Upper lobe of left lung (tissue), 6 donors: ENCODE measurements at regions not wholly inside any gene's neighbourhood (a gene's known extent, or its start where the extent isn't known, plus 50 kb on each side); places are given as distances from the start of the nearest gene placed in this dataset.

Source experiments
- ATAC-seq, 2 donors: fragments of 200-7000 bp; cut with Tn5 transposase; one replicate each; pipeline ENCODE4 v1.9.1; 2022; ENCODE audit warnings: mild to moderate bottlenecking in 2 of 2, moderate library complexity in 2 of 2; ENCODE audit not compliant: low FRiP score in 2 of 2
- DNase-seq, 2 donors: peaks; one replicate each; pipeline ENCODE4 v3.0.0-alpha.2; 2019 to 2020
- H3K27ac ChIP-seq, 4 donors: fragments of 200-600 bp; sonication (generic); one replicate each; pipeline ENCODE4 v1.5.1; 2016 to 2019
- H3K27me3 ChIP-seq, 4 donors: fragments of 200-600 bp; sonication (generic); one replicate each; pipeline ENCODE4 v1.5.1; 2017 to 2019
- H3K36me3 ChIP-seq, 4 donors: fragments of 200-600 bp; sonication (generic); one replicate each; pipeline ENCODE4 v1.5.1; 2016 to 2019
- H3K4me1 ChIP-seq, 4 donors: fragments of 200-600 bp; sonication (generic); one replicate each; pipeline ENCODE4 v1.5.1; 2018 to 2019
- H3K4me3 ChIP-seq, 4 donors: fragments of 200-600 bp; sonication (generic); one replicate each; pipeline ENCODE4 v1.5.1; 2017 to 2019; ENCODE audit warnings: mild to moderate bottlenecking in 2 of 4, moderate library complexity in 1 of 4
- H3K9me3 ChIP-seq, 4 donors: fragments of 200-600 bp; sonication (generic); one replicate each; pipeline ENCODE4 v1.5.1; 2018 to 2019
- EP300 ChIP-seq, 4 donors: sonication (generic); formaldehyde crosslinking; IDR thresholded peaks; one replicate each; pipeline ENCODE4 v1.5.1; 2017; ENCODE audit warnings: antibody characterized with exemption in 4 of 4, control low read depth in 2 of 4
- POLR2A ChIP-seq, 4 donors: fragments of 450-650 bp; IDR thresholded peaks; one replicate each; pipeline ENCODE4 v1.5.1; 2016 to 2017; ENCODE audit warnings: antibody characterized with exemption in 4 of 4, mild to moderate bottlenecking in 2 of 4
- POLR2AphosphoS5 ChIP-seq, 2 donors: sonication (generic); formaldehyde crosslinking; IDR thresholded peaks; one replicate each; pipeline ENCODE4 v1.5.1; 2017; ENCODE audit warnings: antibody characterized with exemption in 2 of 2
- WGBS, 2 donors: methylation state at CpG; one replicate each; pipeline ENCODE4 v1.1.5; 2017 to 2018; 5-methylcytosine and 5-hydroxymethylcytosine counted together
- TF ChIP-seq, protein P1 (sequence below), 6 experiments: fragments of 450-650 bp in 4 of 6; fragments of 200-600 bp in 2 of 6; sonication (generic) in 2 of 6; IDR thresholded peaks; one replicate each; pipeline ENCODE4 v1.5.1; 2016 to 2019; ENCODE audit warnings: antibody characterized with exemption in 6 of 6
- donor health status: DM: no; HTN: no; CAD: no; lungs with moderate emphysema.
- donor health status: DM: no; HTN: yes; CAD: no; lungs with severe emphysema.

DNA sequence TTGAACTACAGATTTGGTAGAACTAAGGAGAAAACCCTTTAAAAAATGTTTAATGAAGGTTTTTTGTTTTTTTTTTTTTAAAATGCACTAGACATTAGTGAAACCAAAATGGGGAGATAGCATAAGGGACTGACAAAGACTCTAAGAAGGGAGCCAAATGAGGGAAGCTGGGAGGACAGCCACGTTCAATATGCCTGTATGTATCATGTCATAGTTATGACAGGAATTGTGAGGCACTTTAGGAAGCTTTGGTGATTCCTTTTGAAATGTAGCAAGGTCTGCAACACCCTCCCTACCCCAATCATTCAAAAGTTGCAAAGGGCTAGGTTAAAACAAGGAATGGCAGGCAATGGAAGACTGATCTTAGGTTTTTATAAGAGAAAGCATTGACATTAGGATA is 526.0 kb downstream of the TLL1 start:
- no peaks in the 10 kb centered on the region for H3K4me1 ChIP-seq
- no peak overlapping the region for H3K4me3 ChIP-seq
- no peak overlapping the region for H3K27ac ChIP-seq
- no peak for ATAC-seq
- no peaks in the 10 kb centered on the region for H3K27me3 ChIP-seq
- DNase-seq = no peak
- WGBS, 2 donors = 54 to 65% methylated on average over 1 of the region's 1 CpG
- TF ChIP-seq EP300 (IDR thresholded peaks at IDR 0.05) (no peak), POLR2AphosphoS5 (IDR thresholded peaks at IDR 0.05) (no peak), POLR2A (IDR thresholded peaks at IDR 0.05) (no peak)
- TF ChIP-seq, protein P1, sequence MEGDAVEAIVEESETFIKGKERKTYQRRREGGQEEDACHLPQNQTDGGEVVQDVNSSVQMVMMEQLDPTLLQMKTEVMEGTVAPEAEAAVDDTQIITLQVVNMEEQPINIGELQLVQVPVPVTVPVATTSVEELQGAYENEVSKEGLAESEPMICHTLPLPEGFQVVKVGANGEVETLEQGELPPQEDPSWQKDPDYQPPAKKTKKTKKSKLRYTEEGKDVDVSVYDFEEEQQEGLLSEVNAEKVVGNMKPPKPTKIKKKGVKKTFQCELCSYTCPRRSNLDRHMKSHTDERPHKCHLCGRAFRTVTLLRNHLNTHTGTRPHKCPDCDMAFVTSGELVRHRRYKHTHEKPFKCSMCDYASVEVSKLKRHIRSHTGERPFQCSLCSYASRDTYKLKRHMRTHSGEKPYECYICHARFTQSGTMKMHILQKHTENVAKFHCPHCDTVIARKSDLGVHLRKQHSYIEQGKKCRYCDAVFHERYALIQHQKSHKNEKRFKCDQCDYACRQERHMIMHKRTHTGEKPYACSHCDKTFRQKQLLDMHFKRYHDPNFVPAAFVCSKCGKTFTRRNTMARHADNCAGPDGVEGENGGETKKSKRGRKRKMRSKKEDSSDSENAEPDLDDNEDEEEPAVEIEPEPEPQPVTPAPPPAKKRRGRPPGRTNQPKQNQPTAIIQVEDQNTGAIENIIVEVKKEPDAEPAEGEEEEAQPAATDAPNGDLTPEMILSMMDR (IDR thresholded peaks at IDR 0.05) = no peak
- H3K36me3 ChIP-seq = no peaks in the 10 kb centered on the region
- H3K9me3 ChIP-seq = no peaks in the 10 kb centered on the region

GRCh38 chr4:166400270-166400894 is 527.3 kb downstream of the TLL1 start:
- no peak for ATAC-seq

DNA sequence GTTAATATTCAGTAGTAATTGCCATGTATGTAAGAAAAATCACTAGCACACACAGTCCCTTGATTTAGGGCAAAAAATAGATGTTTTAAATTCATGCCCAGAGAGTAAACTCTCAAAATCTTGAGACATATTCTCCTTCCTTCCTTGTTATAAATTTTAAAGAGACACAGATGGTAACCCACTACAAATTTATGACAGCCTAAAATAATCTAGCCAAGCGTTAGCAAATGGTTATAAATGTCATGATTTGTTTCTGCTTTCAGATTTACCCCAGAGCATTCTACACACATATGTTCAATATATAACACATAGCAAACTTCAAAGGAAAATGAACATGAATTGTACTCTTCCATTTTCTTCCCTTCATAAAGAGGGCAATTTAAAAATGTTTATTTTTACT is 540.3 kb downstream of the TLL1 start:
- no peaks in the 10 kb centered on the region for H3K36me3 ChIP-seq
- H3K4me1 ChIP-seq = no peaks in the 10 kb centered on the region
- 33 to 54% methylated on average over 1 of the region's 1 CpG for WGBS, 2 donors
- no peak for DNase-seq
- H3K27me3 ChIP-seq = no peaks in the 10 kb centered on the region
- no peak overlapping the region for H3K27ac ChIP-seq
- no peak for ATAC-seq
- TF ChIP-seq POLR2AphosphoS5 (IDR thresholded peaks at IDR 0.05) = no peak
- no peak for TF ChIP-seq POLR2A (IDR thresholded peaks at IDR 0.05)
- no peak overlapping the region for H3K4me3 ChIP-seq
- H3K9me3 ChIP-seq = no peaks in the 10 kb centered on the region

More at GRCh38 chr4:166400270-166400894, 527.3 kb downstream of the TLL1 start:
- no peaks in the 10 kb centered on the region for H3K4me1 ChIP-seq
- no peaks in the 10 kb centered on the region for H3K36me3 ChIP-seq
- no peak for DNase-seq
- H3K27me3 ChIP-seq = no peaks in the 10 kb centered on the region
- no peak overlapping the region for H3K27ac ChIP-seq
- H3K9me3 ChIP-seq = no peaks in the 10 kb centered on the region
- 55 to 56% methylated on average over 5 of the region's 5 CpGs for WGBS, 2 donors
- TF ChIP-seq POLR2A (IDR thresholded peaks at IDR 0.05) = no peak
- TF ChIP-seq, protein P1 (IDR thresholded peaks at IDR 0.05) = no peak
- TF ChIP-seq EP300 (IDR thresholded peaks at IDR 0.05) = no peak
- no peak for TF ChIP-seq POLR2AphosphoS5 (IDR thresholded peaks at IDR 0.05)
- H3K4me3 ChIP-seq = no peak overlapping the region

- DNase-seq (no peak), ATAC-seq (no peak)
- no peaks in the 10 kb centered on the region for H3K27me3 ChIP-seq
- TF ChIP-seq, protein P1 (IDR thresholded peaks at IDR 0.05) = no peak
- TF ChIP-seq POLR2A (IDR thresholded peaks at IDR 0.05) = no peak
- no peak for TF ChIP-seq POLR2AphosphoS5 (IDR thresholded peaks at IDR 0.05)
- no peak for TF ChIP-seq EP300 (IDR thresholded peaks at IDR 0.05)
- no peak overlapping the region for H3K4me3 ChIP-seq
- no peaks in the 10 kb centered on the region for H3K4me1 ChIP-seq
- 62 to 63% methylated on average over 1 of the region's 1 CpG for WGBS, 2 donors
- H3K9me3 ChIP-seq = no peaks in the 10 kb centered on the region
- no peak overlapping the region for H3K27ac ChIP-seq
- H3K36me3 ChIP-seq = no peaks in the 10 kb centered on the region
Measured at GRCh38 chr4:166414431-166414830, 541.4 kb downstream of the TLL1 start.

DNA sequence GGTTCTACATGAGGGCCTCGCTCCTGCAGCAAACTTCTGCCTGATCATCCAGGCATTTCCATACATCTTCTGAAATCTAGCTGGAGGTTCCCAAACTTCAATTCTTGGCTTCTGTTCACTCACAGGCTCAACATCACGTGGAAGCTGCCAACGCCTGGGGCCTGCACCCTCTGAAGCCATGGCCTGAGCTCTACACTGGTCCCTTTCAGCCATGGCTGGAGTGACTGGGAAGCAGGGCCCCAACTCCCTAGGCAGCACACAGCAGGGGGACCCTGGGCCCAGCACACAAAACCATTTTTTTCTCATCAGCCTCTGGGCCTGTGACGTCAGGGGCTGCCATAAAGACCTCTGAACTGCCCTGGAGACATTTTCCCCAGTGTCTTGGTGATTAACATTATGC is 542.7 kb downstream of the TLL1 start:
- Histone ChIP-seq H3K9me3 (peaks cover 0 to 3% (median 1%) of the 10 kb centered on the region in 4 donors), H3K27ac (no peak overlapping the region), H3K4me3 (no peak overlapping the region), H3K4me1 (no peaks in the 10 kb centered on the region), H3K27me3 (no peaks in the 10 kb centered on the region), H3K36me3 (no peaks in the 10 kb centered on the region)
- WGBS, 2 donors = 63 to 78% methylated on average over 4 of the region's 4 CpGs
- TF ChIP-seq POLR2A (IDR thresholded peaks at IDR 0.05) (no peak), EP300 (IDR thresholded peaks at IDR 0.05) (no peak), POLR2AphosphoS5 (IDR thresholded peaks at IDR 0.05) (no peak)
- TF ChIP-seq, protein P1 (IDR thresholded peaks at IDR 0.05) = no peak
- DNase-seq (peak in 1 of 2 donors; percentile 4), ATAC-seq (no peak)
